GM18507 (cell line): ENCODE measurements at regions not wholly inside any gene's neighbourhood (a gene's known extent, or its start where the extent isn't known, plus 50 kb on each side); places are given as distances from the start of the nearest gene placed in this dataset.
"Not testable (repeated sequence)": the region's sequence is repeated elsewhere in the genome, so short reads cannot be mapped to it uniquely, and the experiment has no call there.

Source experiments
- DNase-seq: peaks from one replicate; pipeline ENCODE4 v3.0.0; 2011; ENCODE audit warnings: low read depth; ENCODE audit not compliant: insufficient read length; ENCODE audit errors: extremely low spot score
- FAIRE-seq: peaks from 2 replicates; lab custom pipeline; 2011; peaks lifted over from hg19 to GRCh38; lab: Jason Lieb, UNC

DNA sequence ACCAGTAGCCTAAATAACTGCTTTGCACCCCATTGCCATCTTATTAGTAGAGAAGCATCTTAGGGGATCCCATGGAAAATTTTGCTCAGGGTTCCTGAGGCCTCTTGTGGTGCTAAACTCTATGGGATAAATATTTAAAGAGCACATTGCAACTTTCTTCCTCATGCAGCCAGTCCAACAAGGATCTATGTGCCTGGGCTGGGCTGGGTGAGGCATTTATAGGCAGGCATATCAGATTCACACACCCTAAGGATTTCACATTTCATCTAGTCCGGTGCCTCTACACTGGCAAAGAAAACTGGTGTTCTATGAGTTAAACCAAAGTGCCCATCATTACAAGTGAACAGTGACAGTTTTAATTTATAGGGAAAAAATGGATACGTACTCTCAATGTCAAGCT is 512.3 kb downstream of the EDEM1 start:
- FAIRE-seq (no peak), DNase-seq (no peak)

DNA sequence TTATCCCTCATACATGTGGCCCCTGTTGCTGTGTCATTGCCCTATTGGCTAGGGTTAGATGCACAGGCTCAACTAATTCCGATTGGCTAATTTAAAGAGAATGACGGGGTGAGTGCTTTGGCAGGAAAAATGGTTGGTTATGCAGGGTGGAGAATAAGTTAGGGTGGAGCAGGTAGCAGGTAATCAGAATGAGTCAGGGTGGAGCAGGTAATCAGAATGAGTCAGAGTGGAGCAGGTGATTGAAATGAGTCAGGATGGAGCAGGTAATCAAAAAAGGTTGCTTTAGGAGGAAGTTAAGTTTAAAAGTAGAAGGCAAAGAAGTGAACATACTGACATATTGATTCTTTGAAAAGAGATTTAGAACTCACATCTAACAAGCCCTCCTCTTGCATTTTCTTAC is 513.5 kb downstream of the EDEM1 start:
- FAIRE-seq, DNase-seq: not testable (repeated sequence)

DNA sequence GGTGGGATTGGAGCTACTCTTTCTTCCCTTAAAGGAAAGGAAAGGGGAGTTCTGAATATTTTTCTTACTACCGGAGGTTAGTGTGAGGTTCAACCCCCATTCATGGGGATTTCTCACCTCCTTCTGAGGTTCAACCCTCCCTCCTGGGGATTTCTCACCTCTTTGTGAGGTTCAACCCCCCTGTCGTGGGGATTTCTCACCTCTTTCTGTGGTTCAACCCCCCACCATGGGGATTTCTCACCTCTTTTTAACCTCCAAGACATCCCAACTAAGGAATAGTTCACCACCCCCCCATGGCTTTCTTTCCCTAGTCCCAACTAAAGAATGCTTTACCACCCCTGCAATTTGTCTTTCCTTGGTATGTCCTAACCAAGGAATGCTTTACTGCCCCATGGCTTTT is 520.3 kb downstream of the EDEM1 start:
- FAIRE-seq = no peak
- no peak for DNase-seq

DNA sequence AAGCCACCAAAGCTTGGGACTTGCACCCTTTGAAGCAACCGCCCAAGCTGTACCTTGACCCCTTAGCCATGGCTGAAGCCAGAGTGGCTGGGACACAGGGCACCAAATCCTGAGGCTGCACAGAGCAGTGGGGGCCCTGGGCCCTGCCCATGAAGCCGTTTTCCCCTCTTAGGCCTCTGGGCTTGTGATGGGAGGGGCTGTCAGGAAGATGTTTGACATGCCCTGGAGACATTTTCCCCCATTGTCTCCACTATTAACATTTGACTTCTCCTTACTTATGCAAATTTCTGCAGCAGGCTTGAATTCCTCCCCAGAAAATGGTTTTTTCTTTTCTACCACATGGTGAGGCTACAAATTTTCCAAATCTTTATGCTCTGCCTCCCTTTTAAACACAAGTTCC is 522.2 kb downstream of the EDEM1 start:
- no peak for DNase-seq
- FAIRE-seq = no peak

DNA sequence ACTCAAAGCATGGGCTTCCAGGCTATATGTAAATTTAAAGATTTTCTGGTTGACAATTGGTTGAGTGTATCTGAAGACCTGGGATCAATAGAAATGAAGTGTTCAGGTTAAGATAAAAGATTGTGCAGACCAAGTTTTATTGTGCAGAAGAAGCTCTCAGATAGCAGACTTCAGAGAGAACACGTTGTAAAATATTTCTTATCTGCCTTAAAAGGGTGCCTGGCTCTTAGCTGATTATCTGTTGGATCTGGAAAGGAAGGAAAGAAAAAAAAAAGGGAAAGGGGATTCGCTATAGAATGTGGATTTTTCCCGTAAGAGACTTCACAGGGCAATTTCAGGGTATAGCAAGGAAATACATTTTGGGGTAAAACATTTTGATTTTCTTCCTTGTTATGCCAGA is 523.2 kb downstream of the EDEM1 start:
- FAIRE-seq = no peak

DNA sequence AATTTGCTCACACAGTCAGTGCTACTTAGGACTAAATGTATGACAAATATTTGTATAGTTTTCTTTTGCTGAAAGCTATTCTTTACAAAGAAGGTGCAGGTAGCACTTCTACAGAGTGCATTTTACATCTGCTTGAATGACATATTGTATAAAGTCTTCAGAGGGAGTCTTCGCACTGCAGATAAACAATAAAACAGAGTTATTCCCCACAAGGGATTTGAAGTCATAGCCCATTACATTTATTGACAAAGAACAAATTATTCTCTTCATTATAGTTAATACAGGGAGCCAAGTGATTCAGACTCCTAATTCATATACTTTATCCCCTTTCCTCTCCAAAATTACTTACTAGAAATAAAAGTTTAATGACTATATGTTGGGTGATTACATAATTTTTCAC is 529.7 kb downstream of the EDEM1 start:
- FAIRE-seq (no peak), DNase-seq (no peak)

More for the DNA sequence above, 523.2 kb downstream of the EDEM1 start:
- DNase-seq = no peak

DNA sequence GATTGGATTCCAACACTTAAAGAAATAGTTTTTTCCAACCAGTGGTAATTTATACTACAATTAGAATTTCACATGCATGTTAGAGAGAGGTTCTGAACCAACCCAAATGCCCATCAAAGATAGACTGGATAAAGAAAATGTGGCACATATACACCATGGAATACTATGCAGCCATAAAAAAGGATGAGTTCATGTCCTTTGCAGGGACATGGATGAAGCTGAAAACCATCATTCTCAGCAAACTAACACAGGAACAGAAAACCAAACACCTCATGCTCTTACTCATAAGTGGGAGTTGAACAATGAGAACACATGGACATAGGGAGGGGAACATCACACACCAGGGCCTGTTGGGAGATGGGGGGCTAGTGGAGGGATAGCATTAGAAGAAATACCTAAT is 532.2 kb downstream of the EDEM1 start:
- FAIRE-seq, DNase-seq: not testable (repeated sequence)

DNA sequence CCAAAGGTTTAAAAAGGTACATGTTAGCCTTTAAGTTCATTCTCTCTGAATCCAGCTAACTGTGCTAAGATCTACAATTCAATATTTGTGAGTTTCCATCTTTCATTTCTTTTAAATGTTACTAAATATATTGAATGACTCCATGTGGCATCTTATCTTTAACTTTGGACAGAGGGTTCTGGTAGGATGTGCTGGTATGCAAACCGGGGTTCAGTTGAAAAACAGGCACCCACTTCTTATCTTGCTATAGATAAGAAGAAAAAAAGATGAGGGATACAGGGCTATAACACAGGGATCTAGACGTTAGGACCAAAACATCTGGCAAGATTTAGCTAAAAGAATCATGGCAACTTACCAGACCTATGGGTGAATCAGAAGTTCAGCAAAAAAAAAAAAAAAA is 538.3 kb downstream of the EDEM1 start:
- FAIRE-seq (no peak), DNase-seq (no peak)

DNA sequence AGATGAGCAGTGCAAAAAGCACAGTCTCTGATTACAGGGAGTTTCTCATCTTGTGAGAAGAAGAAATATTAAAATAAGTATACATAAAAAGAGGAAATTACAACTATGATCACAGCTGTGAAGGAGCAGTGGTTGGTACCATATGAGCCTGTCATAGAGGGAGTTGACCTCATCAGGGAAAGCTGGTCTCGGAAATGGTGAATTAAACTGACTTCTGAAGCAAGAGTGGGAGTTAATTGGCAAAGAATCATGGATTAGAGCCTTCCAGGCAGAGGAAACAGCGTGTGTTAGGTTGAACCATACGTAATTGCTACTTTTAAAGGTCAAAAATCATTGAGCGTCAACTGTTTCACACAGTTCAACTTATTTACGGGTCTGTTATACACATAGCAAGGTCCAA is 539.1 kb downstream of the EDEM1 start:
- no peak for FAIRE-seq

DNA sequence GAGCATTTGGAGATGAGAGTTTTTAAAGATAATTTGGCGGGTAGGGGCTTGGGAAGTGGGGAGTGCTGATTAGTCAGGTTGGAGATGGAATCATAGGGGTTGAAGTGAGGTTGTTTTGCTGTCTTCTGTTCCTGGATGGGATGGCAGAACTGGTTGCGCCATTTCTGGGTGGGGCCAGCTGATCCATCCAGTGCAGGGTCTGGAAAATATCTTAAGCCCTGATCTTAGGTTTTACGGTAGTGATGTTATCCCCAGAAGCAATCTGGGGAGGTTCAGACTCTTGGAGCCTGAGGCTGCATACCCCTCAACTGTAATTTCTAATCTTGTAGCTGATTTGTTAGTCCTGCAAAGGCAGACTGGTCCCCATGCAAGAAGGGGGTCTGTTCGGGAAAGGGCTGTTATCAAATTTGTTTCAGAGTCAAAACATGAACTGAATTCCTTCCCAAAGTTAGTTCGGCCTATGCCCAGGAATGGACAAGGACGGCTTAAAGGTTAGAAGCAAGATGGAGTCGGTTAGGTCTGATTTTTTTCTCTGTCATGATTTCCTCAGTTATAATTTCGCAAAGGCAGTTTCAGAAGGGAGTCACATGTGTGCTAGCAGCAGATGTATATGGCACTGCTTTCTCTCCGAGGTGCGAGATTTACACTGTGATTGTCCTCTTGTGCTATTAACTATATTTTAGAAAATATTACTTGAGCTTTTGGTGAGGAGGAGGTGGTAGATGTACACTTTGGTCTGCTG is 540.4 kb downstream of the EDEM1 start:
- DNase-seq (no peak), FAIRE-seq (no peak)

More for the DNA sequence above, 539.1 kb downstream of the EDEM1 start:
- DNase-seq = no peak

DNA sequence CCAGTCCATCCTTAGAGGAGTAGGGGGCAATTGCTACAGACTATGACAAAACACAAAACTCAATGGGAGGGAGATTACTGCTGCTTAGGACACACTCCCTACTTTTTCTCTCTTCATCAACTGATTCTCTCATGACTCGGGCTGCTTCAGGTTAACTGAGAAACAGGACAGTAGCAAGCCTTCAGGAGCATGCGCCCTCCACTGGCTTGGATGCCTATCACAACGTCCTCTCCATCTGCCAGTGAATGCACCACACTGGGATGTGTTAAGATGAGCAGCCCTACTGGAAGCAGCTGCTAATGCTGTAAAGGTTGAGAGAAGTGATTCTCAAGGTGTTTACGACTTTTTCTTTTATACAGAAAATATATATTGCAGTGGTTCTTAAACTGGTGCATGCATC is 542.3 kb downstream of the EDEM1 start:
- DNase-seq (no peak), FAIRE-seq (no peak)

DNA sequence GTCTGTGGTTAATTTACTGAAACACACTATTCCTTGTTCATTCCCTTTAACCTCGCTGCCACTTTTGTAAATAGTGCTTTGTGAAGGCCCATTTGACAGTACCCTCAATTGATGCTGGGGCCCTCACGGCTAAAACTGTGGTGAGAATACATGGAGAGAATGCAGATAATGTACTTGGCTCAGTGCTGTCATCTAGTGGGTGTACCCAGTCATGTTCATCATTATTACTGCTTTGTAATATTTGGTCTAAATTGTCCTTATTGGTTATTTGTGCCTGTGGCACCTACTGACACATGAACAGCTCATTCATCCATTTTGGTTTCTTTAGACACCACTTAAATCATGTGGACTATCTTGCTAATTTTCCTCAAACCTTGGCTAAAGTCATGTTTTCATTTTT is 543.6 kb downstream of the EDEM1 start:
- DNase-seq = no peak
- FAIRE-seq = no peak

DNA sequence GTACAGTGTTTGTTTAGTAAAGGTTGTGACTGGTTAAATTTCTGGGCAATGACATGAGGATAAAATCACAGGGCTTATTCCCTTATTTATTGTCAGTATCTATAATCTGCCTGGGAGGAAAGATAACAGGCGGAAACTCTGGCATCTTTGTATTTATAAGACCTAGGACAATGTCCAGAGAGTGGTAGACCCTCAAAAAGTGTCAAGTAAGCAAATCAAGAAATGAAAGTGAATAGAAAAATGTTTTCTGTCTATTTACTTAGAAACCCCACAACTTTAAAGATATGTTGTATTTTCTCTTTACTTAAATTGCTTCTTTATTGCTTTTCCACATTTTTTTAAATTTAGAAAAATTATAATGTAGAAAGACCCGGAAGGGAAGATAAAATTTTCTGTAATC is 544.6 kb downstream of the EDEM1 start:
- no peak for FAIRE-seq
- no peak for DNase-seq

DNA sequence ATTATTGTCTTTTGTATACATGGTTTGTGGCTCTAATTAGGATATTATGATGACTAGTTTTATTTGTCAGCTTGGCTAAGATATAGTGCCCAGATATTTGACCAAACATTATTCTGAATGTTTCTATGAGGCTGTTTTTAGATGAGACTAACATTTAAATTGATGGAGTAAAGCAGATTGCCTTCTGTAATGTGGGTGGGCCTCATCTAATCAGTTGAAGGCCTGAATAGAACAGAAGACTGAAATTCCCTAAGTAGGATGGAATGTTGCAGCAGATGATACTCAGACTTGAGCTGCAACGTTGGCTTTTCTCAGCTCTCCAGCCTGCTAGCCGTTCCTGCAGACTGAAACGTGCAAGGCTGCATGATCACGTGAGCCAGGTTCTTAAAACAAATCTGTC is 546.5 kb downstream of the EDEM1 start:
- no peak for DNase-seq
- FAIRE-seq = no peak

DNA sequence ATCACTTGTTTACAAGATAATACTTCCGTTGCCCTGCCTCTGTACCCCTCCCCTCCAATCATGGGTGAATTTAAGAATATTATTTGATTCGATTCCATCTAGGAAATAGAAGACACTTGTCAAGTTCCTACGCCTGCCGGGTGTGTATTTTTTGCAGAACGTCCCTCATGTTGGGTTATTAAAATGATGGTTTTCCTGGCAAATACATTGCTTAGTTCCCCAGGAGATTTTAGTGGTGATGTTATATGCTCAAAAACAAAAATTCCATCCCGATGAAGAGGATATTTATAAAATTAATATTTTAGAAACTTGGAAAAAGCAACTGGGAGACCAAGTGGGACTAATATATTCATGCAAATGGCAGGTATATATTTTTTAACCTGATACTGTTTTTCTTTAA is 548.4 kb downstream of the EDEM1 start:
- no peak for FAIRE-seq

DNA sequence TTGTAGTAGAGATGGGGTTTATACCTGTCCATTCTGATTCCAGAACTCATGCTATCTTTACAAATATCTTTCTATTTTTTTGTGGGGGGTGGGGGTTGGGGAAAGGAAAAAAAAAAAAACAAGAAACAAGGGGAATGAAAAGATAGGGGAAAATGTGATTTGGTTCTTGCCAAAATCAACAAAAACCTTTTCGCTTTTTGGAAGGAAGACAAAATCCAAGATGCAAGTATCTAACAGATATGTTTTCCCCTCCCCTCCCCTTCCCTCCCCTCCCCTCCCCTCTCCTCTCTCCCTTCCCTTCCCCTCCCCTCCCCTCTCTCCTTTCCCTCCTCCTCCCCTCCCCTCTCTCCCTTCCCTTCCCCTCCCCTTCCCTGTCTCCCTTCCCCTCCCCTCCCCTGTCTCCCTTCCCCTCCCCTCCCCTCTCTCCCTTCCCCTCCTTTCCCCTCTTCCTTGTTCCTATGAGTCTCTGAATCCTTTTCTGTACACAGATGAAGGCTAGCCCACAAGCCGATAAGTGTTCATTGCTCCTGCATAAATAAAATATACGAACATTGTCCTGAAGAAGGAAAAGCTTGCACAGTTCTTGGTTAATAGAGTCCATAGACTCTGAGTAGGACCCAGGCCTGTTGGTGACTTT is 551.9 kb downstream of the EDEM1 start:
- FAIRE-seq = no peak

More for the DNA sequence above, 548.4 kb downstream of the EDEM1 start:
- DNase-seq = no peak

DNA sequence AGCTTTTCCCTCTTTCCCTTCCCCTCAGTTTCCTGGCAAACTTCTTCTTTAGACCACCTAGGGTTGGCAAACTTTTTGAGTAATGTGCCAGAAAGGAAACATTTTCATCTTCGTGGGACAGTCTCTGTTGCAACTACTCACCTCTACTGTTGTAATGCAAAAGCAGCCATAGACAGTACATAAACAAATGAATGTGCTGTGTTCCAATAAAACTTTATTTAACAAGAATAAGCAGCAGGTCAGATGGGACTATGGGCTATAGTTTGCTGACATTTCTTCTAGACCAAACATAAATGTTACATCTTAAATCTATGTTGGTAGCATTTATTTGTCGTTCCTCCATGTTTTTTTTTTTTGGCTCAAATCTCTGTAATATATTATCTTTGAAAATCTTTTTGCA is 552.4 kb downstream of the EDEM1 start:
- FAIRE-seq (no peak), DNase-seq (no peak)

More for the DNA sequence above, 551.9 kb downstream of the EDEM1 start:
- DNase-seq = no peak

DNA sequence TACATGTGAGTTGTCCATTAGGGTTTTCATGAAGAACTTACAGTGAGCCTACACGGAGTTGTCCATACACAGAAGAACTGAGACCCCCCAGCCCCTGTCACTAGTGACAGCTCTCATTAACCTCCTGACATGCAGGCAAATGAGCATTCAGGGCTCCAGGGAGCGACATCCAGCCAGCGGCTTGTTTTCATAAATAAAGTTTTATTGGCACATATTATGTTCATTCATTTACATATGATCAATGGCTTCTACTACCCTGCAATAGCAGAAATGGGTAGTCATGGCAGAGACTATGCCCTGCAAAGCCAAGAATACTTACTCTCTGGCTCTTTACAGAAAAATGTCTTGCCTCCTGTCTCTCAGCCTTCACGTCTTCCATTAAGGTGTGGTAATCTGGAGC is 553.5 kb downstream of the EDEM1 start:
- no peak for FAIRE-seq
- no peak for DNase-seq

DNA sequence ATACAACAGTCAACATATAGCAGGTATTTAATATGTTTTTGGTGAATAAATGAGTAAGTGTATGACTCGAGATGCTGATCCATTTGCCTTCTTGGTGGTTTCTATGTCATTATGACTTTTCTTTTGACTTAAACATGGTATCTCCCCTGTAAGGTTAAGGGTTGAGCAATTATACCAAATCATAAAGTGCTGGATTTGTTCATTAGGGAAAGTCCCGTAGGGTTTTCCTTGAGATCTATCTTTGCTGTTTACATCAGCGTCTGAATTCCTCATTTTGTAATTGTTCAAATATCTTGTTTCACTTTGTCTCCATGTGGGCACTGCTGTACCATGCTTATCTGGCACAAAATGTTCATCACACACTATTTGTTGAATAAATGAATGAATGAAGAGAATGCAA is 562.6 kb downstream of the EDEM1 start:
- no peak for FAIRE-seq

DNA sequence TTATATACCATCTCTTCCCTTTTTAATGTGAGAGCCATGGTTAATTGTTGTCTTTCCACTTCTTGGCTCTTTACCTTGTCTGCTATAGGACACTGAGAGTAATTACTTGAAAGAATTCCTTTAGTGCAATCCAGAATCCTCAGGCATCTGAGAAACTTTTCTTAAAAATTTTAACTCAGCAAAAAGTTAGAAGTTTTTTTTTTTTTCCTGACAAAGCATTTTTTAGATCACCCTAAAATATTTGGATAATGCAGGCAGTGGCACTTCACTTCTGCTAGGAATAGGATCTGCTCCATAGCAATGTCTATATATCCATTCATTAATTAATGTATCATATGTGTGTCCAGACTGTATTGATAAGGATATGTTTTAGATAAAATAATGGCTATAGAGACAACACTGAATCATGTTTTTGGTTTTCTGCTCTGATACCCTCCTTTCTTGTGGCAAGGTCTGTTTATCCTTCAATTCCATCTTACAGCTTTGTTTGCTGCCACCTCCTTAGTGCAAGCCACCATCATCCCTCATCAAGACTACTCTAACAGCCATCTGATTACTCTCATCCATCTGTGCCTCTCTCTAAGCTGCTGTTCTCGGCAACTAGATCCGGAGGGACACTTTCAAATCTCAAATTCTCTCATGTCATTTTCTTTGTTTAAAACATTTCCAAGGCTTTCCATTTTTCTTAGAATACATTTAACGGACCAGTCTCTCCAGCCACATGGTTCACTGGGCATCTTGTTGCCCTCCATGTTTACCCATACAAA is 563.5 kb downstream of the EDEM1 start:
- FAIRE-seq = no peak
- DNase-seq = no peak

More for the DNA sequence above, 562.6 kb downstream of the EDEM1 start:
- no peak for DNase-seq

DNA sequence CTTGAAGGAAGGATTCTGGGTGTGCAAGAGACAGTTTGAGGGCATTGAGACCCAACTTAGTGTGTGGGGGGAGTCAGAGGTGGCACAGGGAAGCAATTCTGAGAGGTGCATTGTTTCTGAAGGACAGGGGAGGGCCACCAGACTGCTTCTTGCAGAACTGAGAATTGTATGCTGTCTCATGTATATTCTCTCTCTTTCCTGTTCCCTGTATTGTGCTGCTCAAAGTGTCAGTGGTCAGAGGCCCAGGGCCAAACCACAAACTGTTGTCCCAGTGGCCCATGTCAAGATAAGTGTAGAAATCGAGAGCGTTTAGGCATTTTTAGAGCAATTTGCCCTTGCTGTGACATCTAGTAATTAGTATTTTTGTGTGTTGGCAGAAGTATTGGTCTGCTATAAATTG is 567.1 kb downstream of the EDEM1 start:
- DNase-seq (no peak), FAIRE-seq (no peak)
